ENCODE measurements at regions not wholly inside any gene's neighbourhood (a gene's known extent, or its start where the extent isn't known, plus 50 kb on each side); places are given as distances from the start of the nearest gene placed in this dataset.

GRCh38 chr17:54795046-54795445 lies 105.6 kb upstream of the TOM1L1 start:
- CTCF ChIA-PET, result no interaction called here
- no peak for TF ChIP-seq NFE2L2 (IDR thresholded peaks at IDR 0.05; ENCODE audit: low read depth, low read length)
- TF ChIP-seq MXI1 (IDR thresholded peaks at IDR 0.05; ENCODE audit: borderline replicate concordance, low read depth, low read length), result no peak
- TF ChIP-seq, protein P1, sequence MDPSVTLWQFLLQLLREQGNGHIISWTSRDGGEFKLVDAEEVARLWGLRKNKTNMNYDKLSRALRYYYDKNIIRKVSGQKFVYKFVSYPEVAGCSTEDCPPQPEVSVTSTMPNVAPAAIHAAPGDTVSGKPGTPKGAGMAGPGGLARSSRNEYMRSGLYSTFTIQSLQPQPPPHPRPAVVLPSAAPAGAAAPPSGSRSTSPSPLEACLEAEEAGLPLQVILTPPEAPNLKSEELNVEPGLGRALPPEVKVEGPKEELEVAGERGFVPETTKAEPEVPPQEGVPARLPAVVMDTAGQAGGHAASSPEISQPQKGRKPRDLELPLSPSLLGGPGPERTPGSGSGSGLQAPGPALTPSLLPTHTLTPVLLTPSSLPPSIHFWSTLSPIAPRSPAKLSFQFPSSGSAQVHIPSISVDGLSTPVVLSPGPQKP (IDR thresholded peaks at IDR 0.05; ENCODE audit: borderline replicate concordance, low read depth, low read length), result no peak
- no peak for TF ChIP-seq FOS (IDR thresholded peaks at IDR 0.05; ENCODE audit: low read depth, low read length)
- TF ChIP-seq, protein P2, sequence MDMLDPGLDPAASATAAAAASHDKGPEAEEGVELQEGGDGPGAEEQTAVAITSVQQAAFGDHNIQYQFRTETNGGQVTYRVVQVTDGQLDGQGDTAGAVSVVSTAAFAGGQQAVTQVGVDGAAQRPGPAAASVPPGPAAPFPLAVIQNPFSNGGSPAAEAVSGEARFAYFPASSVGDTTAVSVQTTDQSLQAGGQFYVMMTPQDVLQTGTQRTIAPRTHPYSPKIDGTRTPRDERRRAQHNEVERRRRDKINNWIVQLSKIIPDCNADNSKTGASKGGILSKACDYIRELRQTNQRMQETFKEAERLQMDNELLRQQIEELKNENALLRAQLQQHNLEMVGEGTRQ (IDR thresholded peaks at IDR 0.05; ENCODE audit: low read depth, low read length), result no peak
- no peak for TF ChIP-seq SMC3 (IDR thresholded peaks at IDR 0.05; ENCODE audit: low read depth, low read length)
- no peak for TF ChIP-seq MAFK (IDR thresholded peaks at IDR 0.05; ENCODE audit: low read depth, low read length)
- TF ChIP-seq RAD21 (IDR thresholded peaks at IDR 0.05; ENCODE audit: low read length), result no peak
- TF ChIP-seq, protein P3, sequence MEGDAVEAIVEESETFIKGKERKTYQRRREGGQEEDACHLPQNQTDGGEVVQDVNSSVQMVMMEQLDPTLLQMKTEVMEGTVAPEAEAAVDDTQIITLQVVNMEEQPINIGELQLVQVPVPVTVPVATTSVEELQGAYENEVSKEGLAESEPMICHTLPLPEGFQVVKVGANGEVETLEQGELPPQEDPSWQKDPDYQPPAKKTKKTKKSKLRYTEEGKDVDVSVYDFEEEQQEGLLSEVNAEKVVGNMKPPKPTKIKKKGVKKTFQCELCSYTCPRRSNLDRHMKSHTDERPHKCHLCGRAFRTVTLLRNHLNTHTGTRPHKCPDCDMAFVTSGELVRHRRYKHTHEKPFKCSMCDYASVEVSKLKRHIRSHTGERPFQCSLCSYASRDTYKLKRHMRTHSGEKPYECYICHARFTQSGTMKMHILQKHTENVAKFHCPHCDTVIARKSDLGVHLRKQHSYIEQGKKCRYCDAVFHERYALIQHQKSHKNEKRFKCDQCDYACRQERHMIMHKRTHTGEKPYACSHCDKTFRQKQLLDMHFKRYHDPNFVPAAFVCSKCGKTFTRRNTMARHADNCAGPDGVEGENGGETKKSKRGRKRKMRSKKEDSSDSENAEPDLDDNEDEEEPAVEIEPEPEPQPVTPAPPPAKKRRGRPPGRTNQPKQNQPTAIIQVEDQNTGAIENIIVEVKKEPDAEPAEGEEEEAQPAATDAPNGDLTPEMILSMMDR (conservative IDR thresholded peaks at IDR 0.05; ENCODE audit: low read depth, low read length), result no peak
- no peak for TF ChIP-seq CEBPB (IDR thresholded peaks at IDR 0.05; ENCODE audit: low read depth, low read length)
- TF ChIP-seq RCOR1 (IDR thresholded peaks at IDR 0.05; ENCODE audit: insufficient replicate concordance, low read length), result no peak
- TF ChIP-seq MAZ (IDR thresholded peaks at IDR 0.05; ENCODE audit: borderline replicate concordance, low read depth, low read length), result no peak
- no peak for TF ChIP-seq POLR2A (IDR thresholded peaks at IDR 0.05; ENCODE audit: low read depth, low read length)
- TF ChIP-seq CHD1 (IDR thresholded peaks at IDR 0.05; ENCODE audit: low read depth, low read length), result no peak
- no peak for TF ChIP-seq RFX5 (IDR thresholded peaks at IDR 0.05; ENCODE audit: low read depth, low read length)
- no peak for TF ChIP-seq BHLHE40 (IDR thresholded peaks at IDR 0.05; ENCODE audit: low read depth, low read length)
- no peak overlapping the region for H4K5ac ChIP-seq (ENCODE audit: low read depth, low read length)

More at GRCh38 chr17:54795046-54795445, 105.6 kb upstream of the TOM1L1 start:
- Histone ChIP-seq H2BK15ac (ENCODE audit: low read depth, low read length) (no peak overlapping the region), H3K9me1 (ENCODE audit: insufficient read depth, low read length) (no peaks in the 10 kb centered on the region), H2BK120ac (ENCODE audit: low read depth, low read length) (no peak overlapping the region), H3K4me3 (ENCODE audit: insufficient read depth, low read depth, low read length) (no peak overlapping the region), H3K79me1 (ENCODE audit: low read depth in 1 of 2, low read length in 2 of 2) (no peaks in the 10 kb centered on the region), H2AFZ (replicated peaks; ENCODE audit: low read length, poor library complexity) (no peak overlapping the region), H4K91ac (ENCODE audit: insufficient read depth, low read depth, low read length) (no peak overlapping the region), H3K4ac (ENCODE audit: low read depth, low read length) (no peak overlapping the region), H3K9me3 (ENCODE audit: control insufficient read depth, insufficient read depth, low read length) (no peaks in the 10 kb centered on the region), H3K4me1 (ENCODE audit: control insufficient read depth, insufficient read depth, low read length) (no peaks in the 10 kb centered on the region), H2AK5ac (ENCODE audit: low read depth, low read length) (no peak overlapping the region), H3K23ac (ENCODE audit: low read depth, low read length) (no peak overlapping the region), H3K36me3 (ENCODE audit: control insufficient read depth, insufficient read depth, low read length) (no peaks in the 10 kb centered on the region), H4K8ac (ENCODE audit: low read depth in 2 of 2, low read length in 2 of 2) (no peak overlapping the region), H3K56ac (ENCODE audit: extremely low read depth, insufficient read depth, low read length) (no peak overlapping the region), H2BK5ac (ENCODE audit: low read depth, low read length, poor library complexity, severe bottlenecking) (no peak overlapping the region), H2AK9ac (replicated peaks; ENCODE audit: low read depth, low read length, poor library complexity) (no peak overlapping the region), H3K4me2 (ENCODE audit: low read depth, low read length) (no peak overlapping the region), H3K18ac (ENCODE audit: low read depth, low read length) (no peak overlapping the region), H3K14ac (replicated peaks; ENCODE audit: low read depth, low read length) (no peak overlapping the region), H4K20me1 (ENCODE audit: insufficient read depth, low read length) (no peaks in the 10 kb centered on the region), H3K9ac (ENCODE audit: low read depth, low read length) (no peak overlapping the region), H2BK20ac (ENCODE audit: low read depth, low read length) (no peak overlapping the region), H3K27me3 (ENCODE audit: control insufficient read depth, insufficient read depth, low read length) (no peaks in the 10 kb centered on the region), H3K27ac (ENCODE audit: insufficient read depth, low read length) (no peak overlapping the region)
- in situ Hi-C loops (cut with MboI; ENCODE audit: low sequenced_read_pairs), result no loop called here
- ATAC-seq (ENCODE audit: low read depth) (no peak), DNase-seq (no peak)
- dilution Hi-C loops (cut with HindIII; ENCODE audit: low sequenced_read_pairs, unreplicated experiment), result no loop called here
- intact Hi-C loops (cut with micrococcal nuclease), result no loop called here
- BruUV-seq (replicated peaks), result no TSS peak
- POLR2A ChIA-PET (ENCODE audit: unreplicated experiment), result no interaction called here

Data from IMR-90 (cell line).